GM21360 (cell line): ENCODE measurements at regions not wholly inside any gene's neighbourhood (a gene's known extent, or its start where the extent isn't known, plus 50 kb on each side); places are given as distances from the start of the nearest gene placed in this dataset.
"Not testable (repeated sequence)": the region's sequence is repeated elsewhere in the genome, so short reads cannot be mapped to it uniquely, and the experiment has no call there.

Experiments
- ATAC-seq: cut with Tn5 transposase; IDR thresholded peaks from one replicate; pipeline ENCODE4 v1.9.1; 2021; ENCODE audit warnings: mild to moderate bottlenecking, moderate library complexity; ENCODE audit not compliant: unreplicated experiment

DNA sequence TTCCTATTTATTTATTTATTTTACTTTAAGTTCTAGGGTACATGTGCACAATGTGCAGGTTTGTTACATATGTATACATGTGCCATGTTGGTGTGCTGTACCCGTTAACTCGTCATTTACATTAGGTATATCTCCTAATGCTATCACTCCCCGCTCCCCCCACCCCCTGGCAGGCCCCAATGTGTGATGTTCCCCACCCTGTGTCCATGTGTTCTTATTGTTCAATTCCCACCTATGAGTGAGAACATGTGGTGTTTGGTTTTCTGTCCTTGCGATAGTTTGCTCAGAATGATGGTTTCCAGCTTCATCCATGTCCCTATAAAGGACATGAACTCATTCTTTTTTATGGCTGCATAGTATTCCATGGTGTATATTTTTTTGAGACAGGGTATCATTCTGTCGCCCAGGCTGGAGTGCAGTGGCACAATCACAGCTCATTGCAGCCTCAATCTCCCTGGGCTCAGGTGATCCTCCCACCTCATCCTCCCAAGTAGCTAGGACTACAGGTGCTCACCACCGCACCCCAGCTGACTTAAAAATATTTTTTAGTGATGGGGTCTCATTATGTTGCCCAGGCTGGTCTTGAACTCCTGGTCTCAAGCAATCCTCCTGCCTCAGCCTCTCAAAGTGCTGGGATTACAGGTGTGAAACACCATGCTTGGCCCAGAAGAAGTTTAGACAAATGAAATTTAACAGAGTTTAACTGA, 140.6 kb downstream of the NPIPB5 start:
- not testable (repeated sequence) for ATAC-seq

- ATAC-seq: no peak
These were observed 141.8 kb downstream of the NPIPB5 start for GRCh38 chr16:22652463-22652845.

- no peak for ATAC-seq
These were observed 143.2 kb downstream of the NPIPB5 start for GRCh38 chr16:22653876-22654275.

DNA sequence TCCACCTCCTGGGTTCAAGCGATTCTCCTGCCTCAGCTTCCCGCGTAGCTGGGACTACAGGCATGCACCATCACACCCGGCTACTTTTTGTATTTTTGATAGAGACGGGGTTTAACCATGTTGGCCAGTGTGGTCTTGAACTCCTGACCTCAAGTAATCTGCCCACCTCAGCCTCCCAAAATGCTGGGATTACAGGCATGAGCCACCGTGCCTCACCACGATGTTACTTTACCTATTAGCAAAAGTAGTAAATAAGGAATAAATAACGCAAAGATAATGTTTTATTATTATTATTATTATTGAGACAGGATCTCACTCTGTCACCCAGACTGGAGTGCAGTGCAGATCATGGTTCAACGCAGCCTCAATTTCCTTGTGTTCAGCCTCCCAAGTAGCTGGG, 145.9 kb downstream of the NPIPB5 start:
- not testable (repeated sequence) for ATAC-seq

- ATAC-seq: no peak
These were observed 149.2 kb downstream of the NPIPB5 start for GRCh38 chr16:22659933-22660332.

GRCh38 chr16:22660441-22661160, 149.9 kb downstream of the NPIPB5 start:
- ATAC-seq: no peak

- no peak for ATAC-seq
These were observed 150.5 kb downstream of the NPIPB5 start for GRCh38 chr16:22661161-22661647.

DNA sequence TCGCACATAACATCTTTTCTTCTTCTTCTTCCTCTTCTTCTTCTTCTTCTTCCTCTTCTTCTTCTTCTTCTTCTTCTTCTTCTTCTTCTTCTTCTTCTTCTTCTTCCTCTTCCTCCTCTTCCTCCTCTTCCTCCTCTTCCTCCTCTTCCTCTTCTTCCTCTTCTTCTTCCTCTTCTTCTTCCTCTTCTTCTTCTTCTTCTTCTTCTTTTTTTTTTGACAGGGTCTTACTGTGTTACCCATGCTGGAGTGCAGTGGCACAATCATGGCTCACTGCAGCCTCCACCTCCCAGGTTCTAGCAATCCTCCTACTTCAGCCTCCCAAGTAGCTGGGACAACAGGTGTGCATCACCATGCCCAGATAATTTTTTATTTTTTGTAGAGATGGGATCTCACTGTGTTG, 151.0 kb upstream of the HS3ST2 start:
- not testable (repeated sequence) for ATAC-seq

DNA sequence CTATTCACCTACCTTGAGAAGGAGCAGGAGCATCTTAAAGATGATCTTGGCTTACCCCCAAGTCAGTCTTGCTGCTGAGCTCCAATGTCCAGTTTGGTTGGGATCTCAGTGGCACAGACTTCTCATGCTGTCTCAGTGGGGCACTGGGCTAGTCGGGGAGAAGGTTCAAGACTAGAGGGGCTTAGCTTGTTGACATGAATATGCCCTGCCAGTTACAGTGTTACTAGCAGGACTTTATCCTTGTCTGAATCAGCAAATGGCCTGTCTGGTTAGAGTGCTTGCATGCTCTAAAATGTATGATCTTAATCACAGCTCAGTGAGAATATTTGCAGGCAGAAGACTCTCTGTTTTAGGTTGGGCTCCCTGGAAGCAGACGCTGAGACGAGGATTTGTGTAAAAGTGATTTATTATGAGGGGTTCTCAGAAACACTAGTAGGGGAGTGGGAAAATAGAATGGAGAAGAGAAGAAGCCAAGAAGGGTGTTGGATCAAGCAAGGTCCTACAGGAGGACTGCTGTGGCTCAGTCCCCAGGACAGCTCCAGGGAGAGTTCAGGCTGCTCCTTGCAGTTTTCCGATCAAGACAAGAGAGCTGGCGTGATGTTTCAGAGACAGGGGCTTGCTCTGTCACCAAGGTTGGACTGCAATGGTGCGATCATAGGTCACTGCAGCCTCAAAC, 150.4 kb upstream of the HS3ST2 start:
- no peak for ATAC-seq

DNA sequence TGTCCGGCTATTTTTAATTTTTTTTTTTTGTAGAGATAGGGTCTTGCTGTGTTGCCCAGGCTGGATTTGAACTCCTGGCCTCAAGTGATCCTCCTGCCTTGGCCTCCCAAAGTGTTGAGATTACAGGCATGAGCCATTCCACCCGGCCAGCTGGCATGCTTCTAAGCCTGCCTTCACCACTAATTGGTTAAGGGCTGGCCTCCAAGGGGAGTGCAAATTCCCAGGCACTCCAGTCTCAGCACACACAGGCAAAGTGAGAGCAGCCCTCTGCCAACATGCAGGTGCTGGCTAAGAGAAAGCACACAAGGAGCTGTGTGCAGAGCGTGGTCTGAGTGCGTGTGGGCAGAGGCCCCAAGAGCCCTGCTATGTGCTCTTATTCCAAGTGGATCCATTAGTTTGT, 149.8 kb upstream of the HS3ST2 start:
- ATAC-seq: no peak

DNA sequence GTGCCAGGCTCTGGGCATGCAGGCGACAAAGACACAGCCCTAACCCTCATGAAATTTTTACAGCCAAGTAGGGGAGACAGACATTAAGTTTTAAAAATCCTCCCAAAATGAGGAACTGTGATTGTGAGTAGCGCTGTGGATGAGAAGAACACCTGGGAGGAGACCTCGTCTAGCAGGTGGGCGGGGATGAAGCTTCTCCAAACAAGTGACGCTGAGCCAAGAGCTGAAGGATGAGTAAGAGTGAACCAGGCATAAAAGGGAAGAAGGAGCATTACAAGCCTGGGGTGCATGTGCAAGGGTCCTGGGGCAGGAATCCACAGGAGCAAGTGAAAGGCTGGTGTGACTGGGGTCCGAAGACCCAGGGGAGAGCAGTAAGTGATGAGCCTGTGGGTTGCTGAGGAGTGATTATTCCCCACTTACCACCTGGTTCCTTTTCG, 149.4 kb upstream of the HS3ST2 start:
- no peak for ATAC-seq

- ATAC-seq: no peak
These were observed 148.7 kb upstream of the HS3ST2 start for GRCh38 chr16:22665048-22665797.

GRCh38 chr16:22665803-22666202, 148.2 kb upstream of the HS3ST2 start:
- no peak for ATAC-seq

- ATAC-seq: no peak
These were observed 145.6 kb upstream of the HS3ST2 start for GRCh38 chr16:22668318-22668717.

DNA sequence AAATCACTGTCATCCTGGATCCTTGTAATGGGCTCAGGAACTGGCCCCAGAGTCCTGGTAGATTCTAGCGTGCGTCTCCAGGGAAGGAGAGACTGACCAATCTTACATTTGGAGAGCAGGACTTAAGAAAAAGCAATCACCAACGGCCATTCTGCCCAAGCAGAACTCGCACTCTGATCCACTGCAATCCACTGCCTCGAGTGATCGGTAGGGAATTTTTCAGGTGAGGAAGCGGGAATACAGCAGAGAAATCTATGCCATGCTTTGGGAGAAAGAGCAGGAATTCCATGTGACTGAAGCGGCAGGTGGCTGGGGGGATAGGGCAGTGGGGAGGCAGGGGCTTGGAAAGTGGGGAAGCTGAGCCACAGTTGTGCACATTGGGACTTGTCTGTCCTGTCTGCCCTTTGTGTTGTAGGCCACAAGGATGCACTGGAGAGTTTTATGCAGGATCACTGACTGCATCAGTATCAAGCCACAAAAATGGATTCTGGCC, 143.9 kb upstream of the HS3ST2 start:
- no peak for ATAC-seq

DNA sequence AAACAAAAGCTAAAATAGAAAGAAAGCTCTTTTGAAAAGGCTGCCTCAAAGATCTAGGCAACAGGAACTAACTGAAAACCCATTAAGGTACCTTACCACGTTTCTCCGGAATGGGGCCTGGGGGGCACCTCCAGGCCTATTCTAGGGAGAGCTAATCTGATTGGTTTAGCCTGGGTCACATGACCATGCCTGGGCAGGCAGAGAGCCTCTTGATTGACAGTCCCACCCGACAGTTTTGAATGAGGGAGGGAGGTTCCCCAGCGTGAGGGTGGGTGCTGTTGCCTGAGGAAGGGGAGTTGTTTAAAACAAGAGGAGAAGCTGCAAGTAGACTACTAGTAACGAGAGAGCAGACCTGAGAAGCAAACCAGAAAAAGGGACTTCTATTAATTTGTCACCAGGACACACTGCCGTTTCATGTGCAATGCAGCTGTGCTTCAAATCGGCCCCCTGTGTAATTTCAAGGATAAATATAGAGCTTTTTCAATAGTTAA, 143.4 kb upstream of the HS3ST2 start:
- no peak for ATAC-seq

GRCh38 chr16:22671301-22672076, 142.5 kb upstream of the HS3ST2 start:
- ATAC-seq: no peak

DNA sequence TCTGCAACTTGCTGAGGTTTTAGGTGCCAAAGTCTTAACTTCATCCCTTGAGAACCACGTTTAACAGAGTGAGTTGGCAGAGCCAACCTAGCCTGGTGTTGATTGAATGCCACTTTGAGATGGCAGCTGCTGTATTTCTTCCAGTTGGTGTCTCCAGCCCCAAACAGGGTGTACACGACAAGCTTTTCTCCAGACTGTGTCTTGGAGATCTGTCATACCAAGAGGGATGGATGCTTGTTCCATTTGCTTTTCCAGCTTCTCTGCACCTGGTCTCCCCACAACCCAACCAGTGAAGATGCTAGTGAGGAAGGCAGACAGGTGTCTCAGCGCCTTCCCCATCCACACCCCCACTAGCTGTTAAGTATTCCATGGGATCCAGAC, 141.1 kb upstream of the HS3ST2 start:
- ATAC-seq: no peak

DNA sequence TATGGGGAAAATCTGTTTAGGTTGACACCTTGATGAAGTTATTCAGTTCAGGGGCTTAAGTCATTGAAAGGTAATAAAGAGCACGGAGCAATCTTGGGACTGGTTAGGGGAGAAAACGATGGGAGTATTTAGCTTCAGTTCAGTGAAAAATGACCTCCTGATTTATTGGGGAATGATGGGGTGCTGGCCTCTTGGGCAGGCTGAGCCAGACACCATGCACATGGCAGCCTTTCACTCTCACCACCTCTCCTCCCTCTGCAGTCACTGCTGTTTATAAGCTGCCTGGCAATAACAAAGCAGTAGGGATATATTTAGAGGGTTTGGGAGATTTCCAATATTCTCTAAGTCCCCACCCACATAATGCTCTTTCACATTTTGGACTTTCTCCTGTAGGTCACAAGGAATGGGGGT, 140.5 kb upstream of the HS3ST2 start:
- ATAC-seq: no peak

- no peak for ATAC-seq
These were observed 139.2 kb upstream of the HS3ST2 start for GRCh38 chr16:22674832-22675191.
